ENCODE measurements at regions not wholly inside any gene's neighbourhood (a gene's known extent, or its start where the extent isn't known, plus 50 kb on each side); places are given as distances from the start of the nearest gene placed in this dataset.

GRCh38 chr6:1068068-1068467, 243.8 kb upstream of the FOXQ1 start:
- in situ Hi-C loops (cut with HindIII; ENCODE audit: low pct_unique_long_range_greater_than_20kb, low sequenced_read_pairs): no loop called here
- no peak for DNase-seq (ENCODE audit: low read depth, low spot score)

DNA sequence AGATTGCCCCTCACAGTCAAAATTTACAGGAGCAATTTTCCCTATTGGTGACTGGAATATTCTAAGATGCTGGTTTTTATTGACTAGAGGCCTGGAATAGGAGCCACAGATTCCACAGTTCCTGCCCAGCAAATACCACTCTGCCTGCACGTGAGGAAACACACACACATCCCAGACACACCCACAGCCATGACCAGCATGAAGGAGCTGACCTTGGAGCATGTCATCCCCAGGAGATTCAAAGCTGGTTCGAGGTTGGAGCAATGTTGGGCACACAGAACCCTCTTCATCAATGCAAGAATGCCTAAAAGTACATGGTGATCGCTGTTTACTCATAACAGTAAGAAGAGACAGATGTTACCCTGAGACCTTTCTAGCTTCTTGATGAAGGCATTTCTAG, 244.6 kb upstream of the FOXQ1 start:
- no peak for DNase-seq (ENCODE audit: low read depth, low spot score)
- in situ Hi-C loops (cut with HindIII; ENCODE audit: low pct_unique_long_range_greater_than_20kb, low sequenced_read_pairs): no loop called here

DNA sequence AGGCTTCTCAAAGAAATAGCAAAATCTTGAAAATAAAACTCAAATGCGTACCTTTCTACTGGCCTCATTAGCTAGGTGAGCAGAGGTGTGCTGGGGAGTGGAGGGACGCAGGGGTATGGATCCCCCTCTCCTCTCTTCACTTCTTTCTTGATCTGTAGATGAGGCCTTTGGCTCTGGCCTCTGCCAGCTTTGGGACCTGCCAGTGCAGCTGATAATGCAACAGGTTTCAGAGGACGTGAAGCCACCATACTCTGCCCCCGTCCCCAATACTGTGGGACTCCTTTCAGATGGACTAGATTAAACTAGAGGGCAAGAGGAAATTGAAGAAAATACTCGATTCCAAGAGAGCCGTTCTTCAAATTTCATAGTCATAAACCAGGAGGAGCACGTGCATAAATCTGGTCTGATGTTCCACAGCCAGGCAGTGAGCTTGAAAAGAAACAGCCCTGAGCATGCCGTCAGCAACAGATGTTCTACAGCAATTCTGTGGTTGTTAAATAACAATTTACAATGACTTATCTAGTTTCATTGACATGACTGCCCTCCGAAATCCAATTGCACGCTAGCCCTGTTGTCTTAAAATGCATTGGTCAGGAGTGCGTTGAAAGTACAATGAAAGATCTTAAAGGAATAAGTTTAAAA, 245.3 kb upstream of the FOXQ1 start:
- no peak for DNase-seq (ENCODE audit: low read depth, low spot score)
- in situ Hi-C loops (cut with HindIII; ENCODE audit: low pct_unique_long_range_greater_than_20kb, low sequenced_read_pairs): no loop called here

GRCh38 chr6:1065986-1066385, 245.9 kb upstream of the FOXQ1 start:
- DNase-seq (ENCODE audit: low read depth, low spot score): no peak
- in situ Hi-C loops (cut with HindIII; ENCODE audit: low pct_unique_long_range_greater_than_20kb, low sequenced_read_pairs): no loop called here

GRCh38 chr6:1063671-1064355, 248.1 kb upstream of the FOXQ1 start:
- no peak for DNase-seq (ENCODE audit: low read depth, low spot score)
- in situ Hi-C loops (cut with HindIII; ENCODE audit: low pct_unique_long_range_greater_than_20kb, low sequenced_read_pairs): no loop called here

DNA sequence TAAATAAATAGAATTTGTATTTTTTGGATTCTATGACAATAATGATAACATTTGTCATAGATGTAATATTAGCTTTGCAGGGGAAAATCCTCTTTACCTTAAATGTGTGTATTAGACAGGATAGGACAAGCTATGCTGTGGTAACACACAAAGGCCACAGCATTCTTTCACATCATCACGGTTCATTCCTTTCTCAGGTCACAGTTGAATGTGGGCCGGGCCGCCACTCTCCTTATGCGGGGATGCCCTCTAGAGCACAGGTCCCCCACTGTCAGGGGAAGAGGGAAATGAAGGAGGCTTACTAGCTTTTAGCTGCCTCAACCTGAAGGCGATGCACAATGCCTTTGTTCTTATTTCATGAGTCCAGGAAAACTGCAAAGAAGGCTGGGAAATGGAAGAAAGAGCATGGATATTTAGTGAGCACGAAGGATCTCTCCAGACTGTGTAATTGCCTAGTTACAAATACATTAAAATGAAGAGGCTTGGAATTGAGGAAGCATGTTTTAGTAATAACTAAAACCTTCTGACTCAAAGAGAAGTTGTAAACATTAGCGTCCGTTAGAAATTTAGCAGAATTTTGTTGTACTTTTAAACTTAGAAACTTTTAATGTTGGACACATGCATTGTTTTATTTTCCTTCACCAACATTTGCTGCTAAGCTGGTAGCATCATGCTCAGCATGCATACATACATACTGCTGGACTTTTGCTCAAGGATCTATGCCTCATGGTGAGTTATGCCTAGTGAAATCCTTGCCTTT, 248.9 kb upstream of the FOXQ1 start:
- in situ Hi-C loops (cut with HindIII; ENCODE audit: low pct_unique_long_range_greater_than_20kb, low sequenced_read_pairs): no loop called here
- no peak for DNase-seq (ENCODE audit: low read depth, low spot score)

GRCh38 chr6:1059596-1059995, 252.3 kb upstream of the FOXQ1 start:
- in situ Hi-C loops (cut with HindIII; ENCODE audit: low pct_unique_long_range_greater_than_20kb, low sequenced_read_pairs): no loop called here
- DNase-seq (ENCODE audit: low read depth, low spot score): peak; percentile 70

DNA sequence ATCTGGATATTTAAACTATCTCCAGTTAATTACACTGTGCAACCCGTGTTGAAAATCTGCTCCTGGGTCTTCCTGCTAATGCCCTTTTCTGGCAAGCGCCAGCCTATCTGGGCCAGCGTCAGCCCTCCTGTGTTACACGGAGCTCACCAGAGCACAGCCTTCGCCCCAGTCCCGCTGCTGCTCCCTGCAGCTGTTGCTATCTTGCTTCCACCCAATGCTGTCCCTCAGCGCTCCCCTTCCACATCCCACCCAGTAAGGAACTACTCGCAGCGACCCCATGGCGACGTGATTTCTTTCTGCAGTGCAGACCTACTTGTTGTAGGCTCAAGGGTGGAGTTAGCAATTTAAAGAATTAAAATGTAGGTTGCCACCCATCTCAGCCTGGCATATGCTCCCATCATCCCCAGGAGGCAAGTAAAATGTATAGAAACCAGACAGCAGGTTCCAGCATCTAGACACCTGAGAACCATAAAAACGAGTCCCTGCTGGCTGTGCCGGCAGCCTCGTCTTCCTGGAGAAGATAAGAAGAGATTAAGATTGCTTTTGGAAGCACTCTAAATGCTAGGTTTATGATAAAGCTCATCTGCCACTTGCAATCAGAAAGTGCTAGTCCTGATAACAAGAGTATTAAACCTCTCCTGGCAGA, 254.3 kb upstream of the FOXQ1 start:
- DNase-seq (ENCODE audit: low read depth, low spot score): no peak
- in situ Hi-C loops (cut with HindIII; ENCODE audit: low pct_unique_long_range_greater_than_20kb, low sequenced_read_pairs): no loop called here

DNA sequence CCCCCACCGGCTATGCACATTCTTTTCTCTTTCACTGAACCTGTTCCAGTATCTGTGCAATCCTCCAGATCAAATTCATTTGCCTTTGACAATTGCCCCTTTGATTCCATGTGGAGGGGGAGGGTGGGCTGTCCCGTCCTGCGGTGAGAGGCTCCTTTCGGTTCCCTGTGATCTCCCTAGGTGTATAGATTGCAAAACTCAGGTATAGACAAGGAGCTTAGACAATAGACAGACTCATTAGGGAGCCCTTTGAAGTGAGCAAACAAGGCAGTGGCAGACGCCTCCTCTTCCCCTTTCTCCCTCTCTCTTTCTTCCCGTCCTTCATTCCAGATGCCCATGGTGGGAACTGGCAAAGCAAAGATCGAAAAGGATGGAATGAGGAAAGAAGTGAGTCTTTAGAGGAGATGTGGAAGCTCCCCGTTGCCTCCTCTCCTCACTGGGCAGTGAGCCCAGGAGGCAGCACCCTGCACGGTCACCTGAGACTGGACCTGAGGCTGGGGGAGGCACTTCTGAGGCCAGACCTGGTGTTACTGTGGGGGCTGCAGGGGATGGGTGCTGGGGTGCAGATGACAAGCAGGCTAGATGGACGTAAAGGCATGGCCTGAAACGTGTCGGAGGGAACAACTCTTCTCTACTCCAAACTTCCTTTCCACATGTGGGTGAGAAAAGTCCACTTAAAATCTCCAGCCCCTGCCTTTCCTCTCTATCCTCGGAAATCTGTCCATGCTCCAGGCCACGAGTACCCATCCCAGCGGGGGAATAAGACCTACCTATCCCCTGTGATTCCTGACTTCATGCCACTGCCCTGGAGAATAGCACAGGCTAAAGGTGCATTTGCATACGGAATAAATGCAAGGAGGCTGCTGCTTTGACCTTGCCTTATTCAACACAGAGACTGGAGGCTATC, 256.6 kb upstream of the FOXQ1 start:
- in situ Hi-C loops (cut with HindIII; ENCODE audit: low pct_unique_long_range_greater_than_20kb, low sequenced_read_pairs): no loop called here
- no peak for DNase-seq (ENCODE audit: low read depth, low spot score)

- in situ Hi-C loops (cut with HindIII; ENCODE audit: low pct_unique_long_range_greater_than_20kb, low sequenced_read_pairs): no loop called here
- DNase-seq (ENCODE audit: low read depth, low spot score): no peak
Measured at GRCh38 chr6:1054653-1055014, 257.3 kb upstream of the FOXQ1 start.

GRCh38 chr6:1053586-1053985, 258.3 kb upstream of the FOXQ1 start:
- no peak for DNase-seq (ENCODE audit: low read depth, low spot score)
- in situ Hi-C loops (cut with HindIII; ENCODE audit: low pct_unique_long_range_greater_than_20kb, low sequenced_read_pairs): no loop called here

DNA sequence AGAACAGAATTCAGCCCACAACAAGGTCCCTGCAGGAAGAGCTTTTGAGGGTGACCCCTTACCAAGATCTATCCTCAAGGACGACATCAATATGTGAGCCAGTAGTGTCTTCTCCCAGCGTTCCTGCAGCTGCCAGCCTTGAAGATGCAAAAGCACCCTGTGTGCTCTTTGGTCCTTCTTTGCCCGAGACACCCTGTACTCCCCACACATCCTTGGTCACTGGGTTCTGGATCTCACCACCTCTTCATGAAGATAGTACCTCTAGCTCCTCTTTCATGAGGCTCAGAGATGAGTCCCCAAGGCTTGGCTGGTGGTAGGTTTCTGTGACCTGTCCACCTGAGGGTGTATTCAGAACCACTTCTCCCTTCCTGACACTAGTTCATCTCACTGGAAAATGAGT, 259.6 kb upstream of the FOXQ1 start:
- no peak for DNase-seq (ENCODE audit: low read depth, low spot score)
- in situ Hi-C loops (cut with HindIII; ENCODE audit: low pct_unique_long_range_greater_than_20kb, low sequenced_read_pairs): no loop called here

DNA sequence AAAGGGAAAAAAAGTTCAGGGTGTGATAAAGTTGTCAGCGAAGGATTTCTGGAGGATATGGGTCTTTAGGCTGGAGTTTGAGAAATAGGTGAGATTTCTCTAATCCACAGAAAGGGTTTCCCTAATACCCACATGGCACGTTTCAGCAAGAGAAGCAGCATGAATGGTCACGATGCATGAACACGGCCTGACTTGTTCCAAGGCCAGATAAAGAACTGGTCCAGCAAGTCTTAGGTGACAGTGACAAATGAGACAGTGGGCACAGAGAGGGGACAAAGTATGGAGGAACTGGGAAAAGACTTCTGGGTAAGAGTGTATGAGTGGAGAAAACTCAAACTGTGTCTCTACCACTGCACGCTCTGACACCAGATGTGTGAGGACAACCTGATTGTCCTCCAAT, 262.0 kb upstream of the FOXQ1 start:
- DNase-seq (ENCODE audit: low read depth, low spot score): no peak
- in situ Hi-C loops (cut with HindIII; ENCODE audit: low pct_unique_long_range_greater_than_20kb, low sequenced_read_pairs): no loop called here

DNA sequence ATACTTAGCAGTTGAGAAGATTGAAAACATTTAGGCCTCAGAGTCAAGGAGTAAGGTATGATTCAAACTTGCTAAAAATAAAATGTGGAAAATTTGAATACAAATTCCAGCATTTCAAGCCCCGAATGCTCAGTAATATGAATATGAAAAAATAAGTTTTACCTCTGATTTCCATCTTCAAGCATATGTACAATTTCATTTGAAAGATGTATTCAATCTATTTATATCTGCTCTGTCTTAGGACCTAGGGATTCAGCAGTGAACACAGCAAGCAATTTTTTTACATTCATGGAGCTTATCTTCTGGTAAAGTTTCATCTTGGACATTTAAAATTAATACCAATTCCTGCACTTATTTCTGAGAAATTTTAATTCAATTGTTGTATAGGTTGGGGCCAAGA, 262.7 kb upstream of the FOXQ1 start:
- no peak for DNase-seq (ENCODE audit: low read depth, low spot score)
- in situ Hi-C loops (cut with HindIII; ENCODE audit: low pct_unique_long_range_greater_than_20kb, low sequenced_read_pairs): no loop called here

GRCh38 chr6:1047981-1048541, 263.8 kb upstream of the FOXQ1 start:
- in situ Hi-C loops (cut with HindIII; ENCODE audit: low pct_unique_long_range_greater_than_20kb, low sequenced_read_pairs): no loop called here
- DNase-seq (ENCODE audit: low read depth, low spot score): no peak

DNA sequence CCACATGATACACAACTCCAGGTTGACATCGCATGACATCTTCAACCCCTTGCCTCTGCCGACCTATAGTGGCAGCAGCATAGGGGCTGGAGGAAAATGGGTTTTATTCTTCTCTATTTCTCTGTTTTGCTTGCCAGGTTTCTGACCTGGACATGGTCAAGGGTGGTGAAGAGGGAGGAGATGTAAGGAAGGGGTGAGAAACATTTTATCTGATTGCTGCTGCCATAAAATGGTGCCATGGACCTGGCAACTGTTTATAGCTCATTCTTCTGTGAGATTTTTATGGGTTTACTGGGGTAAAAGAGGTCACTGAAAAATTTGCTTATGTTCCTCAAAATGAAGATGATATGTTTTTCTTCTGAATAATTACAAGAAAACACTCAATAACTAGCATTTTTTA, 266.7 kb upstream of the FOXQ1 start:
- in situ Hi-C loops (cut with HindIII; ENCODE audit: low pct_unique_long_range_greater_than_20kb, low sequenced_read_pairs): no loop called here
- DNase-seq (ENCODE audit: low read depth, low spot score): no peak

DNA sequence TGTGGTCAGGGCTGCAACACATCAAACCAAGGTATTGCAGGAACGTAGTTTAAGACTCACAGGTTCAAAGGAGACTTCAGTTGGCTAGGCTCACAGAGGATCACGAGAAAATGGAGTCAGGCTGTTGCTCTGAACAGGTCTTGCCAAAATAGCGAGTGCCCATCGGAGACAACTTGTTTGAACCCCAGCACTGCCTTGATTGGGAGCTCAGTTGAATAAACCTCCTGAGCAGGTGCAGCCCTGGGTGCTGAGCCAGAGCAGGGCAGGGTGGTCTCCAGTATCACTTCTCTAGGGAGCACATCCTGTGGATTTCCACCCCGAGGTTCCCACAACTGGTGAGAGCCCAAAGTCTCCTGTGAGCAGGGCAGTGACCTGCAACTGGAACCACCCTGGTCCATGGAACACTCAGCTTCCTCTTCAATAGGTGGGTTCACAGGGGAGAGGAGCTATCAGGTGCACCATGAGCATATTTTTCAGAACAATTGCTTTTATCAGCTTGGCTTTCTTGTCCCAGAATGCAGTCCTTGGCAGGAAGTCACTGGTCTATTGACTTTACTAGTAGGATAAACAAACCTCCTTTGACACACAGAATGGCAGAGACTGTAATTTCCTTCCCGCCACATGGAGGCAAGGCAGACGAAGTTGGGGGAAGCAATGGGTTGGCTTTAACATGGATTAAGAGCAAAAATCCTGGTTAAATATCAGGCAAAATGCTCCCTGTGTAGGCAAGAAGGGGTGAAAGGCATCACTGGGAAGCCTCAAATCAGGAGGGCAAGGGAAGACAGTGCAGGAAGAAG, 267.7 kb upstream of the FOXQ1 start:
- no peak for DNase-seq (ENCODE audit: low read depth, low spot score)
- in situ Hi-C loops (cut with HindIII; ENCODE audit: low pct_unique_long_range_greater_than_20kb, low sequenced_read_pairs): no loop called here
